ES-I3 (cell line): ENCODE measurements at regions not wholly inside any gene's neighbourhood (a gene's known extent, or its start where the extent isn't known, plus 50 kb on each side); places are given as distances from the start of the nearest gene placed in this dataset.
"Not testable (repeated sequence)": the region's sequence is repeated elsewhere in the genome, so short reads cannot be mapped to it uniquely, and the experiment has no call there.

Experiments used
- H3K36me3 ChIP-seq: 2 replicates; pipeline ENCODE4 v1.6.1; 2013; ENCODE audit warnings: mild to moderate bottlenecking, low read length, control low read depth, moderate library complexity; ENCODE audit not compliant: insufficient read depth
- H3K4me1 ChIP-seq: 2 replicates; pipeline ENCODE4 v1.6.1; 2013; ENCODE audit warnings: mild to moderate bottlenecking, control low read depth, low read length; ENCODE audit not compliant: insufficient read depth
- H3K9ac ChIP-seq: 2 replicates; pipeline ENCODE4 v1.6.1; 2013; ENCODE audit warnings: low read depth, mild to moderate bottlenecking, low read length, moderate library complexity
- H3K9me3 ChIP-seq: 2 replicates; pipeline ENCODE4 v1.6.1; 2013; ENCODE audit warnings: mild to moderate bottlenecking, low read length, moderate library complexity; ENCODE audit not compliant: control insufficient read depth, insufficient read depth

DNA sequence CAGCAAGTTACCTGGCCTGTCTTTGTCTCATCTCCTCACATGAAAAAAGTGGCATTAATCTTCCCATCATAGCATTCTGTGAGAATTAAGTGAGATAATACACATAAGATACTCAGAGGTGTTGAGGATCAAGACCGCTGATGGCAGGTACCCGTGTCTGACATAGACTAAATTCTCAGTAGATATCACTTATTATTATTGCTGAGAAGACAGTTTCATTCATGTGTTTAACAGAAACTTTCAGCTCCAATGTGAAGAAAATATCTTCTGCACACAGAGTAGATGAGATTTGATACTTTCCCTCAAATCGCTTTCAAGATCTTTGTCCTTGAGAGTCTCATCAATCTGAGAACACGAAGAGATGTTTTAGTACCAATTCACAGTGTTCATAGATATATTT, 809.4 kb downstream of the TSN start:
- no peaks in the 10 kb centered on the region for H3K36me3 ChIP-seq
- no peaks in the 10 kb centered on the region for H3K9me3 ChIP-seq
- no peaks in the 10 kb centered on the region for H3K4me1 ChIP-seq
- no peak overlapping the region for H3K9ac ChIP-seq

DNA sequence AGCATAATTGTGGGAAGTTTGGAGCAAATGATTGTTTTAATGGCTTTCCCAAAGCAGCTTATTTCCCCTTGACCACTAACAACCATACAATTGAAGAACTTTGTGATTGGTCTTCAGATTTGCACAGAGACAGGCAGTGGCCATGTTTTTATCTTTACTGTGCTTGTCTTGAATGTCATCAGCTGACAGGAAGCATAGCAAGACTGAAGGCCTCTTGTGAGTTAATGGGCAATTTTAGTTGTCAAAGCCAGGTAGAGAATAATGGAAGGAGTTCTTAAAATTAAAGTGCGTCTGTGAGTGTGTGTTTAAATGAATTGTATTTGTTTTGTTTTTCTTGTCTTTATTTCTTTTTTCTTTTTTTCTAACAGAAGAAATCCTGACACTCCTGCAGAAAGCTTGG, 809.9 kb downstream of the TSN start:
- H3K9ac ChIP-seq: no peak overlapping the region
- no peaks in the 10 kb centered on the region for H3K4me1 ChIP-seq
- H3K36me3 ChIP-seq: no peaks in the 10 kb centered on the region
- no peaks in the 10 kb centered on the region for H3K9me3 ChIP-seq

DNA sequence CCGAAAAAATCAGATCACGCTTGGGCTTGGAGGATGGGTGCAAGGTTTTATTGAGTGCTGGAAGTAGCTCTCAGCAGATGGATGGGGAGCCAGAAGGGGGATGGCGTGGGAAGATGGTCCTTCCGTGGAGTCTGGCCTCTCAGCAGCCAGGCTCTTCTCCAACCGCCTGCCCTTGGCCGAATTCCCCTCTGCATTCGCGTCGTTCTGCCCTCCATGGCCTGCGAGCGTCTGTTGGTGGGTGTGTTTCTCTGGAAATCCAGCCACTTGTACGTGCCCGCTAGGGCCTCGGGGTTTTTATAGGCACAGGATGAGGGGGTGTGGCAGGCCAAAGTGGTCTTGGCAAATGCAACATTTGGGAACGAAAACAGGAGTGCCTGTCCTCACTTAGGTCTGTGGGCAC, 815.2 kb downstream of the TSN start:
- Histone ChIP-seq H3K36me3 (no peaks in the 10 kb centered on the region), H3K9me3 (no peaks in the 10 kb centered on the region), H3K4me1 (no peaks in the 10 kb centered on the region), H3K9ac (no peak overlapping the region)

DNA sequence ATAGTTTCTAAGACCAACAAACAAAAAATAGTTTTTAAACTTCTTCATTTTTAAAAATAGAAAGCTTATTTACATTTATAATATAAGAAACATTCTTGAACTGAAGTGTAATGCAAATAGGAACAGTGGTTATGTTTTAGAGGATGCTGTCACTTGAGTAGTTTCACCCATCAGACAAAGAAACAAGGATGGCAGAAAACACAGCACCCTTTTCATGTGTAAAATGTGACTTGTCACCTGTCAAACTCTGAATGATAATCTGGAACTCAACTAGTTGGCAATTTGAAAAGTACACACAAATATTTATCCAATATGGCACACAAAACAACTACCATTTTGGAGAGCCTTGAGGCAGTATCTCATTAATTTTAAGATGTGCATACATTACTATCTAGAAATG, 816.0 kb downstream of the TSN start:
- not testable (repeated sequence) for H3K9ac ChIP-seq, H3K4me1 ChIP-seq, H3K9me3 ChIP-seq, H3K36me3 ChIP-seq

DNA sequence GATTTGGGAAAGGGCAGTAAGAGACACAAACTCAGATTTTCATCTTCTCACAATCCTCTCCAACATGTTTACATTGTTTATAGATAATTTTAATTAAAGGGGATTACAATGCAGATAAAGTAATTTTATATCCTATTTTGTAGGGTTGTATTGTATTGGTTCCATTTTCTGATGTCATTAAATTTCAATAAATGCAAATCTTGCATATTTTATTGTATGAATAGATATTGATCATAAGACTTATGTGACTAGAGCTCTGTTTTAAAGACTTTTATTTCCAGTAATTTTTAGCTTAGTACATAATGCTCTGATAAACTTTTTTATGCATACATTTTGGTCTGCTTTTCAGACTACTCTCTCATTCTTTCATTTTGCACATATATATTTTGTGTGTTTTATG, 819.6 kb downstream of the TSN start:
- H3K36me3 ChIP-seq: no peaks in the 10 kb centered on the region
- no peak overlapping the region for H3K9ac ChIP-seq
- H3K9me3 ChIP-seq: no peaks in the 10 kb centered on the region
- no peaks in the 10 kb centered on the region for H3K4me1 ChIP-seq

DNA sequence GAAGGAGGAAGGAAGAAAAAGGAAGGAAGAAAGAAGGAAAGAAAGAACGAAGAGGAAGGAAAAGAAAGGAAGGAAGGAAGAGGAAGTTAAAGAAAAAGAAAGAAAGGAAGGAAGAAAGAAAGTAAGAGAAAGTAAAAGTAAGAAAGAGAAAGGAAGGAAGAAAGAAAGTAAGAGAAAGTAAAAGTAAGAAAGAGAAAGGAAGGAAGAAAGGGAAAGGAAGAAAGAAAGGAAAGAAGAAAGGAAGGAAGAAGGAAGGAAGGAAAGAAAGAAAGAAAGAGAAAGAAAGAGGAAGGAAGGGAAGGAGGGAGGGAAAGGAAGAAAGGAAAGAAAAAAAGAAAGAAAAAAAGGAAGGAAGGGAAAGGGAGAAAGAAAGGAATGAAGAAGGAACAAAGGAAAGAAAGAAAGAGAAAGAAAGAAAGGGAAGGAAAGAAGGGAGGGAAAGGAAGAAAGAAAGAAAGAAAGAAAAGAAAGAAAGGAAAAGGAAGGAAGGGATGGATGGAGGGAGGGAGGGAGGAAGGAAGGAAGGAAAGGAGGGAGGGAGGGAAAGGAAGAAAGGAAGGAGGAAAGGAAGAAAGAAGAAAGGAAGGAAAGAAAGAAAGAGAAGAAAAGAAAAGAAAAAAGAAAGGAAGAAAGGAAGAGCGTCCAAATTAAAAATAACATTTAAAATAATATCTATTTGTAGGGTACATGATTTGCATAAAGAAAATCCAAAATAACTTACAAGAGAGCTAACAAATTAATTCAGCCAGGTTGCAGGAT, 827.9 kb downstream of the TSN start:
- no peaks in the 10 kb centered on the region for H3K4me1 ChIP-seq
- no peak overlapping the region for H3K9ac ChIP-seq
- no peaks in the 10 kb centered on the region for H3K9me3 ChIP-seq
- H3K36me3 ChIP-seq: no peaks in the 10 kb centered on the region

DNA sequence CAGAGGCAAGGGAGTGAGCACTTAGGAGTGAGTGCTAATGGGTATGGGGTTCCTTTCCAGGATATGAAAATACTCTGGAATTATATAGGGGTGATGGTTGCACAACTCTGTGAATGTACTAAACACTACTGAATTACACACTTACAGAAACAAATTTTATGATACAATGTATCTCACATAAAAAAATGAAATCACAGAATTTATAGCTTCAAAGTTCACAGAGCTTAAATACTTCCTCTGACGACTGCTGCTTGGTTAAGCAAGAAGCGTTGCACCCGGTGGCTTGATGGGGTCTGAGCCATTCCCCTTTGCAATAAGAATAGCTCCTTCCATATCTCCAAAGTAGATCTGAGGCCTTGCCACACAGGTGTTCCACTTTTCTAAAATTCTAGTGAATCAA, 835.1 kb downstream of the TSN start:
- Histone ChIP-seq H3K36me3 (no peaks in the 10 kb centered on the region; the same call in 1 of the 2 replicates), H3K4me1 (no peaks in the 10 kb centered on the region), H3K9me3 (no peaks in the 10 kb centered on the region), H3K9ac (no peak overlapping the region)

DNA sequence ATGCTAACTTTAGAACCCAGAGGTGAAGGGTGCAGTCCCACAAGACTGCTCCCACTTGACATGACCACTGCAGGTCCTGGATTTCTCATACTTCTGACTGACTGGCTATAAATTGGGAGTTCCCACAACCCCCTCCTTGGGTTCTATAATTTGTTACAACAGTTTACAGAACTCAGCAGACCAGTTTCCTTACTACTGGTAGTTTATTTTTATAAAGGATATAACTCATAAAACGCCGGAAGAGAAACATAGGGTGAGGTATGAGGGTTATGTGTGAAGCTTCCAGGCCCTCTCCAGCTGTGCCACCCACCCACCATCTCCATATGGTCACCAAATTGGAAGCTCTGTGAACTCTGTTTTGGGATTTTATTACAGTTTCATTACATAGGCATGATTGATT, 839.6 kb downstream of the TSN start:
- no peaks in the 10 kb centered on the region; the same call in 1 of the 2 replicates for H3K4me1 ChIP-seq
- H3K9ac ChIP-seq: no peak overlapping the region
- no peaks in the 10 kb centered on the region for H3K9me3 ChIP-seq
- no peaks in the 10 kb centered on the region; the same call in 1 of the 2 replicates for H3K36me3 ChIP-seq

DNA sequence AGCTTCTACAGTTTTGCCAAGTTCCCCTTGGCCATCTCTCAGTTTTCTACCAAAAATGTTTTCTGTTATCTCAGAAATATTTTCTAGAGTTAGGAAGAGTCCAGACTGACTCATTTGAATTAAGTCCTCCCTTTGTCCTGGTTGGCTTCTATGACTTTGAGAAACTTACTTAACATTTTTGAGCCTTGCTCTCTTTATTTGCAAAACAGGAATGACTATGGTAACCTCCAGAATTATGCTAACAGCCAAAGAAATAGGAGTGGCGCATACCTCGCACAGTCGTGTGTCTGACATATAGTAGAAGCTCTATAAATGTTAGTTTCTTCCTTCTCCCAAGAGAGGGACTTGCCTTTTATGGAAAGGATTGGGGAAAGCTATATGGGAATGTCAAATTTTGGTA, 841.1 kb downstream of the TSN start:
- Histone ChIP-seq H3K9me3 (no peaks in the 10 kb centered on the region), H3K36me3 (no peaks in the 10 kb centered on the region; the same call in 1 of the 2 replicates), H3K9ac (no peak overlapping the region), H3K4me1 (no peaks in the 10 kb centered on the region; the same call in 1 of the 2 replicates)

DNA sequence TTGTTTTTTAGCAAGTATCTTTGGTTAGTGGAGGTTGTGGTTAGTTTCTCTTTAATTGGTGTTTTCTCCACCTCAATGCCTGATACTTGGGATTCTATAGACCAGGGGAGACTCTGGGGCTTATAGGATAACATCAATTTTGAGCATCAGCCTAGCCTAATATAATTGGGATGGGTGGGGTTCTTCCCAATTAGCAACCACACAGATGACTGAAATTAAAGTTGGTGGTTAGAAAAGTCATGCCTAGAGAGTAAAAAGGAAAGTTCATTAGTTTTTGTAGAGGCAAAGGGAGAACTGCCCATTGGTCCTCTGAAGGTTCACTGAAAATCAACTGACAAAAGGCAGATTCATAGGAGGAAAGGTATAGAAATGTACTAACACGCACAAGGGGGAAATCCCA, 843.3 kb downstream of the TSN start:
- Histone ChIP-seq H3K9ac (no peak overlapping the region), H3K4me1 (no peaks in the 10 kb centered on the region; the same call in 1 of the 2 replicates), H3K36me3 (no peaks in the 10 kb centered on the region; the same call in 1 of the 2 replicates), H3K9me3 (no peaks in the 10 kb centered on the region)

DNA sequence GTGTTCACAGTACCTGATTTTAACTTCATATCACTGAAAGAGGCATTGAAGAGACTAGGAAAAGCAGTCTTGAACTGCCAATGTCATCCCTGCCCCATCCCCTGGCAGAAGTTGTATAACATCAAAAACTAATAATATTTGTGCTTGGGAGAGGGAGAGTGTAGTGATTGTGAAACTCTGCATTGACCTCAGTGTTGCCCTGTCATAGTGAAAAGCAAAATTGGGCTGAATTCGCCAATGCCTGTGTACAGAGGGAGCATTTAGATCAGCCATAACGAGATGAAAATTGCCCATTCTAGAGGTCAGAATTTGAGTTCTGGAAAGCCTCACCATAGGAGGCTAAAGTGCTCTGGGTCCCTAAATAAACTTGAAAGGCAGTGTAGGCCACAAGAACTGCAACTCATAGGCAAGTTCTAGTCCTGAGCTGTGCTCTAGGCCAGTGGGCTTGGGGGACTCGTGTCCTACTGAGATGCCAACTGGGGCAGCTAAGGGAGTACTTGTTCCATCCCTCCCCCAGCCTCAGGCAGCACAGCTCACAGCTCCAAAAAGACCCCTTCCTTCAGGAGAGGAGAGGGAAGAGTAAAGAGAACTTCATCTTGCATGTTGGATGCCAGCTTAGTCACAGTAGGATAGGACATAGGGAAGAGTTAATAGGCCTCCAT, 855.6 kb downstream of the TSN start:
- Histone ChIP-seq H3K9me3 (no peaks in the 10 kb centered on the region), H3K9ac (no peak overlapping the region), H3K4me1 (no peaks in the 10 kb centered on the region)

DNA sequence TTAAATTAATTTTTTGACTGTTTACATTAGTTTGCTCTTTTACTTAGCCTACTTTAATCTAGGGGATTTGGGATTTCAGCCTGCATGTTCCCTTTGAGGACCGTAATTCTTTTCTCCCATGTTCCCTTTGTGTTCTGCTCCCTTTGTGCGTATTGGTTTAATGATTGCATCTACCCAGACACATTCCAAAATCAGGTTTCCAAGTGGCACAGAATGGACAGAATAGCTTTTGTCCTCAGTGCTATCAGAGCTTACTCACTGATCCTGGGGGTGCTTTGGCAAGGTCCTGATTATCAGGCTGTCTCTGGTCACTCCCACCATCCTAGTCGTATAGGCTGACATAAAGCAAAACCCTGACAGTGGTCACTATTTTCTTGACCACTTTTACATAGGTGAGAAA, 867.5 kb downstream of the TSN start:
- H3K9ac ChIP-seq: no peak overlapping the region
- no peaks in the 10 kb centered on the region for H3K4me1 ChIP-seq
- H3K9me3 ChIP-seq: no peaks in the 10 kb centered on the region
- H3K36me3 ChIP-seq: no peaks in the 10 kb centered on the region

More for the DNA sequence above, 855.6 kb downstream of the TSN start:
- no peaks in the 10 kb centered on the region for H3K36me3 ChIP-seq

DNA sequence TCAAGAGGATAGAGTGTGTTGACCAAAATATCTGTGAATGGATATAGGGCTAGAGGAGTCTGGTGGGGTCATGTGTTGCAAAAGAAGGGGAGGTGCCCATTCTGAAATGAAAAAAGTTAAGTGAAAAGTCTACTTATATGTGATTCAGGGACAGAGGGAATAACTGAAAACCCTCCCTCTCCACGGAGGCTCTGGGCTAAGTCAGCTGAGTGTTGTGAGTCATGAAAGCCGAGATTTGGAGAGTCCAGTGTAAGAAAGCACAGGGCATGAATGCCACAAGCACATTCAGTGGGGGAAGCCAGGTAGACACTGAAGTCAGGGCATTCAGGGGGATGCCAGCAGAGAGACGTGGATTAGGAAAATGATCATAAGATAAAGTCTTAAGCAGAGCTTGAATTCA, 871.9 kb downstream of the TSN start:
- no peak overlapping the region for H3K9ac ChIP-seq
- no peaks in the 10 kb centered on the region for H3K36me3 ChIP-seq
- no peaks in the 10 kb centered on the region for H3K9me3 ChIP-seq
- no peaks in the 10 kb centered on the region for H3K4me1 ChIP-seq

DNA sequence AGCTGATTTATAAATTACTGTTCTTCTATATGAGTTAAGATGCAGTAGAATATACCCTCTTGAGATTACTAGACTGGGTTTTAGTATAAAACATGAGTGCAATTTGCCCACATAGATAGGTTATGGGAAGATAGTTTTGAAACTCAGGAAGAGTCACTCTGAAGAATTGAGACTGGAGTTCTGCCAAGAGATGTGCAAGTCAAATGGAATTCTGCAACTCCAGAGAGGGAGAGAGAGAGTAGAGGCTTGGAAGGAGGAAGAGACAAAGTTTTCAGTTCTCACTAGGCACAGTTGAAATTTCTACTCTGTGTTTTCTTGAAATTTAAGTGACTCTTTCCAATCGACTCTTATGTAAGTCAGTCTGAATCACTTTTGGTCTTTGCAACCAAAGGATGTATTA, 878.8 kb downstream of the TSN start:
- peaks cover 9% of the 10 kb centered on the region; the same call in 1 of the 2 replicates for H3K4me1 ChIP-seq
- H3K9me3 ChIP-seq: no peaks in the 10 kb centered on the region
- H3K36me3 ChIP-seq: no peaks in the 10 kb centered on the region
- H3K9ac ChIP-seq: no peak overlapping the region

DNA sequence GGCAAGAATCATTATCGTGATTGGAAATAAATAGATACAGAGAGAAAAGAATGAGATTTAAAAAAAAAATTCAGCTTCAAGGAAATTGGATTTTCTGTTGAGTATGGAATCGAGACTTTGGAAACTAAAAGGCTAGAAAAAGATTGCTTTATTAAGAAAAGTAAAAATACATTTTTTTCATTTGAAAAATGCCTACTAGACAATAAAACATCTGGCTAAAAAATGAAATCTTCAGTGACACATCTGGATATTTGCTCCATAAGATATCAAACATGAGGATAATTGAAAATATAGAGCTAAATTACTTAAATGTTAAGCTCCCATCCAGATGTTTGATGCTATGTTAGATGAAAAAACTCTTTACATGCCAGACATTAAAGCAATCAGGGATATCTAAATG, 879.5 kb downstream of the TSN start:
- H3K4me1 ChIP-seq: peaks cover 9% of the 10 kb centered on the region; the same call in 1 of the 2 replicates
- H3K9ac ChIP-seq: no peak overlapping the region
- no peaks in the 10 kb centered on the region for H3K36me3 ChIP-seq
- no peaks in the 10 kb centered on the region for H3K9me3 ChIP-seq
